VCaP (cell line): ENCODE measurements at regions not wholly inside any gene's neighbourhood (a gene's known extent, or its start where the extent isn't known, plus 50 kb on each side); places are given as distances from the start of the nearest gene placed in this dataset.
"Not testable (repeated sequence)": the region's sequence is repeated elsewhere in the genome, so short reads cannot be mapped to it uniquely, and the experiment has no call there.

Experiments used
- H3K27ac ChIP-seq: fragments of 450-650 bp; 2 replicates; pipeline ENCODE4 v1.5.1; 2017
- TF ChIP-seq, protein P1 (sequence below): fragments of 450-650 bp; conservative IDR thresholded peaks from 2 replicates; pipeline ENCODE4 v1.5.1; 2017; ENCODE audit warnings: mild to moderate bottlenecking, moderate library complexity

DNA sequence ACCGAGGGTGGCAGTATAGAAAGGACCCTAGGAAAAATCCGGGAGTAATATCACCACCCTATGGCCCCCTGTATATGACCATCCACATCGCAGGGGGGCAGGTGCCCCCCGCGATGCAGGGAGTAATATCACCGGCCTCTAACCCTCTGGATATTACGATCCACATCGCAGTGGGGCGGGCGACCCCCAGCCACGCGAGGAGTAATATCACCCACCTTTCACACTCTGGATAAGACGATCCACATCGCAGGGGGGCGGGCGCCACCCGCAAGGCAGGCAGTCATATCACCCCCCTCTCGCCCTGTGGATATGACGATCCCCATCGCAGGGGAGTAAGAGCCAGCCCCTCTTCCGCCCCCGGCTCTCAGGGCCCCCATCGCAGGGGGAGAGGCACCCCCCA, 76.7 kb upstream of the RUBCNL start:
- TF ChIP-seq, protein P1, sequence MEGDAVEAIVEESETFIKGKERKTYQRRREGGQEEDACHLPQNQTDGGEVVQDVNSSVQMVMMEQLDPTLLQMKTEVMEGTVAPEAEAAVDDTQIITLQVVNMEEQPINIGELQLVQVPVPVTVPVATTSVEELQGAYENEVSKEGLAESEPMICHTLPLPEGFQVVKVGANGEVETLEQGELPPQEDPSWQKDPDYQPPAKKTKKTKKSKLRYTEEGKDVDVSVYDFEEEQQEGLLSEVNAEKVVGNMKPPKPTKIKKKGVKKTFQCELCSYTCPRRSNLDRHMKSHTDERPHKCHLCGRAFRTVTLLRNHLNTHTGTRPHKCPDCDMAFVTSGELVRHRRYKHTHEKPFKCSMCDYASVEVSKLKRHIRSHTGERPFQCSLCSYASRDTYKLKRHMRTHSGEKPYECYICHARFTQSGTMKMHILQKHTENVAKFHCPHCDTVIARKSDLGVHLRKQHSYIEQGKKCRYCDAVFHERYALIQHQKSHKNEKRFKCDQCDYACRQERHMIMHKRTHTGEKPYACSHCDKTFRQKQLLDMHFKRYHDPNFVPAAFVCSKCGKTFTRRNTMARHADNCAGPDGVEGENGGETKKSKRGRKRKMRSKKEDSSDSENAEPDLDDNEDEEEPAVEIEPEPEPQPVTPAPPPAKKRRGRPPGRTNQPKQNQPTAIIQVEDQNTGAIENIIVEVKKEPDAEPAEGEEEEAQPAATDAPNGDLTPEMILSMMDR = no peak
- no peak overlapping the region for H3K27ac ChIP-seq

DNA sequence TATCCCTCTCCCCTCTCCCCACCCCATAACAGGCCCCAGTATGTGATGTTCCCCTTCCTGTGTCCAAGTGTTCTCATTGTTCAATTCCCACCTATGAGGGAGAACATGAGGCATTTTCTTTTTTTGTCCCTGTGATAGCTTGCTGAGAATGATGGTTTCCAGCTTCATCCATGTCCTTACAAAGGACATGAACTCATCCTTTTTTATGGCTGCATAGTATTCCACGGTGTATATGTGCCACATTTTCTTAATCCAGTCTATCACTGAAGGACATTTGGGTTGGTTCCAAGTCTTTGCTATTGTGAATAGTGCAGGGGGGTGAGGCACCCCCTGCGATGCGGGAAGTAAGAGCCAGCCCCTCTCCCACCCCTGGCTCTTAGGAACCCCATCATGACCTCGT, 73.2 kb upstream of the RUBCNL start:
- H3K27ac ChIP-seq = not testable (repeated sequence)

DNA sequence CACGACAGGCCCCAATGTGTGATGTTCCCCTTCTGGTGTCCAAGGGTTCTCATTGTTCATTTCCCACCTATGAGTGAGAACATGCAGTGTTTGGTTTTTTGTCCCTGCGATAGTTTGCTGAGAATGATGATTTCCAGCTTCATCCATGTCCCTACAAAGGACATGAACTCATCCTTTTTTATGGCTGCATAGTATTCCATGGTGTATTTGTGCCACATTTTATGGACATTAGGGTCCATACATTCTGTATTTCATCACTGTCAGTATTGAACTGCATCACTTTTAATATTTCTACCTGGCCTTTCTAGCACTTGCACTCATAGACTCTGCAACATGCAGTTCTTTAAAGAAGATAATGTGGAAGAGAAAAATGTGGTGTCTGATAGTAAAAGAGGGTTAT, 70.2 kb upstream of the RUBCNL start:
- H3K27ac ChIP-seq = not testable (repeated sequence)

DNA sequence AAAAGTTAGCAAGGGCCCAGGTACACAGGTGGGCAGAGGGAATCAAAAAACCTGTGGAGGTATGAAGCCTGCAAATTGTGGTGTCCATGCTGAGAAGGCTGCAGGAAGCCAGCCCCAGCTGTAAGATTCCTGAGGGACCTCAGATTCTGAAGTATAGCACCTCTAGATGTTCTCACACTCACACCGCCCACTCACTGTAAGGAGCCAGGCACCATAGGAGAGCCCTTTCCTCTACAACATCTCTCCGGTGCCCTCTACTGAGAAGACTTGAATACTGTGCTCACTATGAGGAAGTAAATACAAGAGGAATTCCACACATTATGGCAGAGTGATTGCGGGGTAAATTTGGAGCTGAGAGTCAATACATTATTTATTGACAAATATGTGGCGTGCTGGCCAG, 68.9 kb upstream of the RUBCNL start:
- not testable (repeated sequence) for H3K27ac ChIP-seq

DNA sequence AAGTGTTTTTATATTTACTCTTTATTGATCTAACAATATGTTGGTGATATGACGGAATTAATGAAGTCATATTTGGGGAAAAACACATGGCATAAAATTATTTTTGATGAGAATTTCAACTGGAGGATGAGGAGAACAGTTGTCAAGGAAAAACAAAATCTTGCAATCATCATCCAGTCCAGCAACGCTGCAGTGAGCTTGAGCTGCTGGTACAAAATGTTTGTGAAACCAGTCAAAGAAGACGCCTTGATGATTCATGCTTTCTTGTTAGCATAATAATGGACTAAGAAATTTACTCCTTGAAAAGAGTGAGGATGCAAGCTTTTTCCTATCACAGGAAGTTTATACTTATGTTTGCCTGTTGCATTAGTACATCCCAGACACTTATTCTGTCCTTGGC, 64.1 kb upstream of the RUBCNL start:
- H3K27ac ChIP-seq = not testable (repeated sequence)

DNA sequence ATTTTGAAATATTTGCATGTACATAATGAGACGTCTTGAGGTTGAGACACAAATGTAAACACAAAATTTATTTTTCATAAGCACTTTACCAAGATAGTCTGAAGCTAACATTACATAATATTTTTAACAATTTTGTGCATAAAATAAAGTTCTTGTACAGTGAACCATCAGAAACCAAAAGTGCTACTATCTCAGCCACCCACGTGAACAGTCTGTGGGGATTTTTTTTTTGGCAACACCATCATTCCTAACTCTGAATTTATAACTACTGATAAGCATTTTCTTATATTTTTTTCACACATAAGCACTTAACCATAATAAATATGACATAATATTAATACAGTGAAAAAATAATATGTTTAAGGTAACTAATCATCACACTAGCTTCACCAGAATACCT, 62.9 kb upstream of the RUBCNL start:
- H3K27ac ChIP-seq = not testable (repeated sequence)

DNA sequence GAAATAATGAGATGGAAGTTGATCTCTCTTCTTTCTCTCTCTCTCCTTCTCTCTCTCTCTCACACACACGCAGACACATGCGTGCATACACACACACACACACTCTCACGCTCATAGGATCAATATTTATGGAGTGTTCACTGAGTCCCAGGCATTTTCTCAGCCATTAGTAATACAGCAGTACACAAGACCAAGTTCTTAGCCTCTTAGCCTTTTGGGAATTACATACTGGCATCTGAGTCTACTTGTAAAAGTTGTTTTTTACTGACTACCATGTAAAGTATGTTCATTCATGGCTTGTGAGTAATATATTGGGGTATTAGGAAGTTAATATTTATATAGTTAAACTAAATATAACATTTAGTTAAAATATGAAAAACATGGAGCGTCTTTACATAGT, 61.1 kb upstream of the RUBCNL start:
- not testable (repeated sequence) for H3K27ac ChIP-seq

DNA sequence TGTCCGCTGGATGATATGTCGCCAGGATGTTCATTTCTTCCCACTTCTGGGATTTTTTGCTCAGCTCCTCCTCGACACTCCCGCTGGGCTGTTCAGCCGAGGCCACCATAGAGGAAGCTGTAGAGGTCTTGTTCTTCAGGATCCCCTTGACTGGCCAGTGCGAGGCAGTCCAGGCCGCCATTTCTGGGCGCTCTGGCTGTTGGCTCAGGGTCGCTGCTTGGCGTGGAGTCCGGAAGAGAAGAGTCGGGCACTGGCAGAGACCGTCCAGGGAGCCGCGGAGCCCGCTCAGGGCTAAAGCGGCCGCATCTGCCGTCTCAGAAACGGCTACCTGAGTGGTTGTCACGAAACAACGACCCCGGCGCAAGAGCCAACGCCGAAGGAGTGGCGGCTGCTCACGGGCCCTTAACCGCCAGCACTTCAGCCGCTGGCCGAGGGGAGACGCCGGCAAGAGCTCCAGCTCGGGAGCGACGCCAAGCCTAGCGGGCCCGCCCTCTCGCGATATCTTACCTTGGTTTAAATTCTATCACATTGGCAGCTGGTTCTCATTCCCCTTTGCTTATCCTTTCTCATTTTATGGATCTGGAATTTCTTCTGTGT, 50.9 kb upstream of the RUBCNL start:
- H3K27ac ChIP-seq = not testable (repeated sequence)
